BE2C (cell line): ENCODE measurements at regions not wholly inside any gene's neighbourhood (a gene's known extent, or its start where the extent isn't known, plus 50 kb on each side); places are given as distances from the start of the nearest gene placed in this dataset.

Source experiments
- DNase-seq: peaks from one replicate; pipeline ENCODE4 v3.0.0-alpha.2; 2020
- H3K27me3 ChIP-seq: fragments of 250-450 bp; sonication (Bioruptor Pico); 2 replicates; pipeline ENCODE4 v1.5.1; 2020; ENCODE audit warnings: mild to moderate bottlenecking
- H3K36me3 ChIP-seq: fragments of 250-450 bp; sonication (Bioruptor Pico); 2 replicates; pipeline ENCODE4 v1.5.1; 2020; ENCODE audit warnings: mild to moderate bottlenecking
- H3K4me1 ChIP-seq: fragments of 250-450 bp; sonication (Bioruptor Pico); 2 replicates; pipeline ENCODE4 v1.5.1; 2020
- H3K4me3 ChIP-seq: 2 replicates; pipeline ENCODE4 v1.5.1; 2011; ENCODE audit warnings: low read depth, low read length
- H3K9me3 ChIP-seq: fragments of 250-450 bp; sonication (Bioruptor Pico); 2 replicates; pipeline ENCODE4 v1.5.1; 2020
- TF ChIP-seq, protein P1 (sequence below): IDR thresholded peaks from 2 replicates; pipeline ENCODE4 v1.5.1; 2012; ENCODE audit warnings: mild to moderate bottlenecking, low read depth, low read length

DNA sequence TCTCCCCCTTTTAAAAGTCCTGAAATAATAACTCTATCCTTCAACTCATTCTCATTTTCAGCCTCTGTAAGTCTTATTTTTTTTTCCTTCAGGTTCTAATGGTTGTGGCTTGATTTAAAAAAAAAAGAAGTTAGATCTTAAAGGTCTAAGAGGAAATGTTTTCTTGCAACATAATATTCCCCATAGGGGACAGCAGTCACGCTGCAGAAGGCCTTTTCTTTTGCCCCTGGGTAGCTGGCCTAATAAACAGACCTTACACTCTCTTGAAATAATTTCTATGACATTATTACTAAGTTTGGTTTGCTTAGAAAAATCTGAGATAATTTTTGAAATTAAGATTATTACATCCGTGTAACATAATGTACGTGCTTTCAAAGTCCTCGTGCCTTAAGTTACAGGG lies 564.1 kb upstream of the SPANXN1 start:
- H3K27me3 ChIP-seq: no peaks in the 10 kb centered on the region
- H3K36me3 ChIP-seq: no peaks in the 10 kb centered on the region
- H3K4me3 ChIP-seq: no peak overlapping the region
- H3K9me3 ChIP-seq: no peaks in the 10 kb centered on the region
- H3K4me1 ChIP-seq: no peaks in the 10 kb centered on the region
- DNase-seq: no peak
- TF ChIP-seq, protein P1, sequence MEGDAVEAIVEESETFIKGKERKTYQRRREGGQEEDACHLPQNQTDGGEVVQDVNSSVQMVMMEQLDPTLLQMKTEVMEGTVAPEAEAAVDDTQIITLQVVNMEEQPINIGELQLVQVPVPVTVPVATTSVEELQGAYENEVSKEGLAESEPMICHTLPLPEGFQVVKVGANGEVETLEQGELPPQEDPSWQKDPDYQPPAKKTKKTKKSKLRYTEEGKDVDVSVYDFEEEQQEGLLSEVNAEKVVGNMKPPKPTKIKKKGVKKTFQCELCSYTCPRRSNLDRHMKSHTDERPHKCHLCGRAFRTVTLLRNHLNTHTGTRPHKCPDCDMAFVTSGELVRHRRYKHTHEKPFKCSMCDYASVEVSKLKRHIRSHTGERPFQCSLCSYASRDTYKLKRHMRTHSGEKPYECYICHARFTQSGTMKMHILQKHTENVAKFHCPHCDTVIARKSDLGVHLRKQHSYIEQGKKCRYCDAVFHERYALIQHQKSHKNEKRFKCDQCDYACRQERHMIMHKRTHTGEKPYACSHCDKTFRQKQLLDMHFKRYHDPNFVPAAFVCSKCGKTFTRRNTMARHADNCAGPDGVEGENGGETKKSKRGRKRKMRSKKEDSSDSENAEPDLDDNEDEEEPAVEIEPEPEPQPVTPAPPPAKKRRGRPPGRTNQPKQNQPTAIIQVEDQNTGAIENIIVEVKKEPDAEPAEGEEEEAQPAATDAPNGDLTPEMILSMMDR: no peak

DNA sequence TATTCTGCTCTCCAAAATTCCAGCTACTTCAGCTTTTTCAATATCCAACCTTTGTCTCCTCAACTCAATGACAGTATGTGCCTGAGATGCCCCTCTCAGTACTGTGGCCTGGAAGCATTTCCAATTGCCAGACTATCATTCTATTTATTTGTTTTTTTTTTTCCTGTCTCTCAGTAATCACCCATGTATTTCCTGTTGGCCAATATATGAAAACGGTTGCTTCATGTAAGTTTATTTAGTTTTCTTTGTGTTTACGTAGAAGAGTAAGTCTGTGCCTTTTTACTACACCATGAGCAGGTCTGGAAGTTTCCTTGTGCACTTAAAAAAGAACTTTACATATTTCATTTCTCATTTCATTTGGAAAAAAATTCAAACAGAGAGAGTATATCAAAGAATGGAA lies 537.5 kb upstream of the SPANXN1 start:
- H3K27me3 ChIP-seq: no peaks in the 10 kb centered on the region
- no peak for DNase-seq
- H3K9me3 ChIP-seq: no peaks in the 10 kb centered on the region
- H3K4me3 ChIP-seq: no peak overlapping the region
- TF ChIP-seq, protein P1: no peak
- no peaks in the 10 kb centered on the region for H3K36me3 ChIP-seq
- H3K4me1 ChIP-seq: no peaks in the 10 kb centered on the region

DNA sequence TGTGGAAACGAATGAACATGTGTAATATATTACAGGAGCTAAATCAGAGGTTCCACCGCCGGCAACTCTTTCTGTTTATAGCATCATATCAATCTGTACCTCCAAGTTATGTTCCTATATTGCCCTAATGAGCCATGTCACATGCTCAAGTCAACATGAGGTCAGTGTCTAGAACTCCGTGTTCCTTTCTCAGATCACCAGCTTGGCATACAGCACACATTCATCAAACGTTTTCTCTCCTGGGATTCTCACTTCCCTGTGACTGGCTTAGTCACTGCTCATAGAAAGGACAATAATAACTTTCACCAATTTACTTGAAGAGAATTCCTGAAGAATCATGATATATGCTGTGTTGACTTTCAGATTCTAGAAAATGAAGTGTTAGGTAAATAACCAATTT lies 532.0 kb upstream of the SPANXN1 start:
- Histone ChIP-seq H3K9me3 (no peaks in the 10 kb centered on the region), H3K36me3 (no peaks in the 10 kb centered on the region), H3K4me3 (no peak overlapping the region), H3K27me3 (no peaks in the 10 kb centered on the region), H3K4me1 (no peaks in the 10 kb centered on the region)
- DNase-seq: no peak
- TF ChIP-seq, protein P1: no peak

DNA sequence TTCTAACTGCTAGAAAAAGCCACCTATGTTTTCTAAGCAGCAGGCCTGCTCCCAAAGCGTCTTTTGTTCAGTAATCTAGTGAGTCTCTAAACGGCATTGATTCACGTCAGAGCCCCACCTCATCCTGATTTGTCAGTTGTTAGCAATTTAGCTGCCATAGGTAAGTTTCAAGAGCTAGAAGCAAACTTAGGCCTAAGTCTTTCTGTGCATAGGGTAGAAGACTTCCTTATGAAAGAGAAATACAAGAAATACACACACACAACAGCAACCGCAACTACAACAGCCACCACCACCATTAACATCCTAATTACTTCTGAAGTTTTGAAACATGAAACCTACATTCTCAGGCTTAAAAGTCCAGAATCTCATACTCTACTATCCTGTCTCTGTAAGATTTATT lies 531.1 kb upstream of the SPANXN1 start:
- TF ChIP-seq, protein P1: no peak
- Histone ChIP-seq H3K27me3 (no peaks in the 10 kb centered on the region), H3K9me3 (no peaks in the 10 kb centered on the region), H3K4me1 (no peaks in the 10 kb centered on the region), H3K4me3 (no peak overlapping the region), H3K36me3 (no peaks in the 10 kb centered on the region)
- no peak for DNase-seq

DNA sequence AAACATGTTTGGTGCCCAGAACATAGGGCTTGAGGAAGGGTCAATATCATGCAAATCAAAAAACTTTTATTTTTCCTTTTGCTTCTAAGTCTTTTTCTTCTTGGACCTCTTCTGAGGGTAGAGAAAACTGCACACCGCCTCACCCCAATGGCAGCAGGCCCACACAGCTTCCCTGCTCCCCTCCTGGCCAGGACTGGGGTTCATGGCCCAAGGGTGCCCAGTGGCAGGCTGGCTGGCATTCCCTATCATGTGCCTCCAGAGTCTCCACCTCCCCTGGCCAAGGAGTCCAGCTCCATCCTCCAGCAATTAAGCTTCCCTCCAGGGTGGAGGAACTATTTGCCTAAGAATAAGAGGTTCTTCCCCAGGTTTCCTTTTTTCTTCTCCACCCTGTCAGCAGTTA lies 529.6 kb upstream of the SPANXN1 start:
- TF ChIP-seq, protein P1: no peak
- H3K9me3 ChIP-seq: no peaks in the 10 kb centered on the region
- H3K27me3 ChIP-seq: no peaks in the 10 kb centered on the region
- no peak for DNase-seq
- H3K36me3 ChIP-seq: no peaks in the 10 kb centered on the region
- no peak overlapping the region for H3K4me3 ChIP-seq
- no peaks in the 10 kb centered on the region for H3K4me1 ChIP-seq

DNA sequence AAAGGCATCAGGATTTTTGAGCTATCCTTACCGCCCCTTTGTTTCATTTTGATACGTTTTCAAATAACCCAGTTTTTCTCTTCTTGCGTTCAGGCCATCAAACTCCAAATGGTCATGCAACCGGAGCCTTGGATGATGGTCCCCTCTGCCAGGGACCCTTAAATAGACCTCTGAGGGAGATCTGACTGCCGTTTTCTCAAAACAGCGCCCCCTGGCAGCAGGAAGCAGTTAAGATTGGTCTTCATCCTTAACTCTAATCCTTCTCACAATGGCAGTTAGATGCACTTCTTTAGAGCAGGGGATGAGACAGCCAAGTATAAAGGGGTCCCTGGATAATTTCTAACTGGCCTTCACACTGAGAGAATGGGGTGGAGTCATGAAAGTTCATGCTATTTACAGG lies 525.0 kb upstream of the SPANXN1 start:
- TF ChIP-seq, protein P1: no peak
- DNase-seq: no peak
- Histone ChIP-seq H3K9me3 (no peaks in the 10 kb centered on the region), H3K4me1 (no peaks in the 10 kb centered on the region), H3K27me3 (no peaks in the 10 kb centered on the region), H3K36me3 (no peaks in the 10 kb centered on the region), H3K4me3 (no peak overlapping the region)
